GM12878 (cell line): ENCODE measurements at regions not wholly inside any gene's neighbourhood (a gene's known extent, or its start where the extent isn't known, plus 50 kb on each side); places are given as distances from the start of the nearest gene placed in this dataset.

Source experiments
- CHD1 ChIP-seq: IDR thresholded peaks from 2 replicates; pipeline ENCODE4 v1.6.1; 2012; ENCODE audit warnings: low read depth, low read length, improper control_type of control experiment
- CTCF ChIP-seq, 3 experiments: IDR thresholded peaks in 2 of 3; conservative IDR thresholded peaks in 1 of 3; 2 replicates each; pipeline ENCODE4 v1.5.1; 2011; ENCODE audit warnings: low read depth in 3 of 3, low read length in 3 of 3, mild to moderate bottlenecking in 3 of 3, control low read depth in 2 of 3, moderate library complexity in 2 of 3, inconsistent platforms in 1 of 3, mixed read lengths in 1 of 3; ENCODE audit not compliant: control insufficient read depth in 2 of 3, insufficient read depth in 1 of 3; ENCODE audit errors: extremely low read depth in 1 of 3
- EP300 ChIP-seq, 2 experiments: fragments of 150-350 bp in 1 of 2; IDR thresholded peaks; 2 replicates each; pipeline ENCODE4 v1.6.1; 2011 to 2012; ENCODE audit warnings: low read depth in 2 of 2, low read length in 2 of 2, borderline replicate concordance in 1 of 2, improper control_type of control experiment in 1 of 2, inconsistent platforms in 1 of 2; ENCODE audit not compliant: control insufficient read depth in 1 of 2
- EZH2 ChIP-seq: IDR thresholded peaks from 2 replicates; pipeline ENCODE4 v1.6.1; 2012; ENCODE audit warnings: low read depth, mild to moderate bottlenecking, control low read depth, inconsistent platforms, low read length, borderline replicate concordance; ENCODE audit not compliant: control insufficient read depth
- FOS ChIP-seq: IDR thresholded peaks from 3 replicates; pipeline ENCODE4 v1.6.1; 2011; ENCODE audit warnings: borderline replicate concordance; ENCODE audit not compliant: insufficient read length; ENCODE audit errors: extremely low read depth
- MAX ChIP-seq: IDR thresholded peaks from 2 replicates; pipeline ENCODE4 v1.6.1; 2012; ENCODE audit warnings: low read depth, low read length, improper control_type of control experiment
- RAD21 ChIP-seq: IDR thresholded peaks from 2 replicates; pipeline ENCODE4 v1.6.1; 2011; ENCODE audit warnings: mild to moderate bottlenecking, low read depth, low read length, moderate library complexity; ENCODE audit not compliant: insufficient read depth
- RFX5 ChIP-seq: IDR thresholded peaks from 2 replicates; pipeline ENCODE4 v1.6.1; 2011; ENCODE audit warnings: low read depth, low read length, improper control_type of control experiment
- YY1 ChIP-seq: IDR thresholded peaks from 2 replicates; pipeline ENCODE4 v1.6.1; 2011; ENCODE audit warnings: low read depth, mild to moderate bottlenecking, low read length

GRCh38 chr11:116199182-116199581, 573.6 kb downstream of the BUD13 start:
- TF ChIP-seq FOS (no peak), RAD21 (no peak), EZH2 (no peak), CHD1 (no peak), YY1 (no peak), MAX (no peak), CTCF (IDR thresholded peaks at IDR 0.05 in 2 of 3, conservative IDR thresholded peaks at IDR 0.05 in 1 of 3; ENCODE audit: control insufficient read depth in 2 of 3, extremely low read depth in 1 of 3, insufficient read depth in 1 of 3, low read depth in 3 of 3, low read length in 3 of 3) (no peak), EP300 (IDR thresholded peaks at IDR 0.05; ENCODE audit: borderline replicate concordance in 1 of 2, control insufficient read depth in 1 of 2, low read depth in 2 of 2, low read length in 2 of 2) (no peak), RFX5 (no peak)
